ENCODE measurements at regions not wholly inside any gene's neighbourhood (a gene's known extent, or its start where the extent isn't known, plus 50 kb on each side); places are given as distances from the start of the nearest gene placed in this dataset.

GRCh38 chr3:76873532-76874242 lies 166.2 kb upstream of the ROBO2 start:
- DNase-seq (ENCODE audit: low read depth): peak; percentile 10
- no peak for TF ChIP-seq CTCF (conservative IDR thresholded peaks at IDR 0.05; ENCODE audit: low read depth, low read length)
- H3K4me3 ChIP-seq (ENCODE audit: low read depth, low read length): no peak overlapping the region

- TF ChIP-seq CTCF (conservative IDR thresholded peaks at IDR 0.05; ENCODE audit: low read depth, low read length): no peak
- DNase-seq (ENCODE audit: low read depth): no peak
- H3K4me3 ChIP-seq (ENCODE audit: low read depth, low read length): no peak overlapping the region
Measured at GRCh38 chr3:76879959-76880358, 159.9 kb upstream of the ROBO2 start.

- DNase-seq (ENCODE audit: low read depth): no peak
- TF ChIP-seq CTCF (conservative IDR thresholded peaks at IDR 0.05; ENCODE audit: low read depth, low read length): no peak
- no peak overlapping the region for H3K4me3 ChIP-seq (ENCODE audit: low read depth, low read length)
Measured at GRCh38 chr3:76886761-76887500, 153.0 kb upstream of the ROBO2 start.

DNA sequence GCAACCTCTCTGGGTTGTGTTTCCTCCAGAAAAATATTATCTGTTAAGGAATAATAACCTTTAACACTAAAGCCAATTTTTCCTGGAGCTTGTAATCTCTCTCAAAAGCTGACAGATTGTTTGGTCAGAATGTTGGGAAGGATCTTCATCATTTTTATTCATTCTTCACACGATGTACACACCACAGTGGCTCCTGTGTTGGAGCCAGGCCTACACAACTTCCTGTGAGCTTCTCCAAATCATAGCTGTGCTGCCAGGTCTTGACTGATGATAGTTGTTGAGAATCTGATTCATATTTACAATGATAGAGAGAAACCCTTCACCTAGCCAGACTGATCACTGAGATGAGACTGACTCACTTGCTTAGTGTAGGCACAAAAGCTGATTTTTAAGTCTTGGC lies 151.0 kb upstream of the ROBO2 start:
- peak; percentile 9 for DNase-seq (ENCODE audit: low read depth)
- TF ChIP-seq CTCF (conservative IDR thresholded peaks at IDR 0.05; ENCODE audit: low read depth, low read length): no peak
- H3K4me3 ChIP-seq (ENCODE audit: low read depth, low read length): no peak overlapping the region

- TF ChIP-seq CTCF (conservative IDR thresholded peaks at IDR 0.05; ENCODE audit: low read depth, low read length): no peak
- H3K4me3 ChIP-seq (ENCODE audit: low read depth, low read length): no peak overlapping the region
- DNase-seq (ENCODE audit: low read depth): no peak
Measured at GRCh38 chr3:76889911-76890310, 150.0 kb upstream of the ROBO2 start.

GRCh38 chr3:76897076-76897475 lies 142.8 kb upstream of the ROBO2 start:
- H3K4me3 ChIP-seq (ENCODE audit: low read depth, low read length): no peak overlapping the region
- no peak for TF ChIP-seq CTCF (conservative IDR thresholded peaks at IDR 0.05; ENCODE audit: low read depth, low read length)
- no peak for DNase-seq (ENCODE audit: low read depth)

DNA sequence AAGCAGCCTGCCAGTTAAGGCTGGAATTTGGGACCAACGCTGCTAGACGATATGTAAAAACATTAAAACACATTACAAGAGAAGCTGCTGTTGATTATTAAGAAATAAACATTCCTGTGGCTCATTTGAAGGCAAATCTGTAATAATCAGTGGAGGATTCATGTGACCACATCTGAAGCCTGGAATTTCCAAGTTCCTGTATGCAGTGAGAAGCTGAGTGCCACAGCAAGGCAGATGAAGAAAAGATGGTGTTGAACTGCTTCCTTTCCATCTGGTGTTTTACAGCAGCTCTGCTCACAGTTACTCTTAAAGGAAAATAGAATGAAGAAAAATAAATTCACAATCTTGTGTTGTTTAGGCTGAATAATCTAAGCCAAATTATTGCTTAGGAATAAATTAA lies 139.3 kb upstream of the ROBO2 start:
- H3K4me3 ChIP-seq (ENCODE audit: low read depth, low read length): no peak overlapping the region
- peak; percentile 25 for DNase-seq (ENCODE audit: low read depth)
- no peak for TF ChIP-seq CTCF (conservative IDR thresholded peaks at IDR 0.05; ENCODE audit: low read depth, low read length)
